HG02623 (cell line): ENCODE measurements at regions not wholly inside any gene's neighbourhood (a gene's known extent, or its start where the extent isn't known, plus 50 kb on each side); places are given as distances from the start of the nearest gene placed in this dataset.

ENCODE experiments used
- ATAC-seq: cut with Tn5 transposase; IDR thresholded peaks from one replicate; pipeline ENCODE4 v1.9.1; 2021; ENCODE audit warnings: moderate library complexity; ENCODE audit not compliant: unreplicated experiment

GRCh38 chr5:6274846-6275543 is 103.4 kb downstream of the MED10 start:
- ATAC-seq = no peak

- ATAC-seq = no peak
Measured at GRCh38 chr5:6273749-6274148, 104.6 kb downstream of the MED10 start.

GRCh38 chr5:6273090-6273735 is 105.1 kb downstream of the MED10 start:
- ATAC-seq = peak; percentile 57

- no peak for ATAC-seq
Measured at GRCh38 chr5:6269925-6270324, 108.4 kb downstream of the MED10 start.

GRCh38 chr5:6266671-6267197 is 111.6 kb downstream of the MED10 start:
- ATAC-seq = no peak

GRCh38 chr5:6264394-6264793 is 114.0 kb downstream of the MED10 start:
- no peak for ATAC-seq

GRCh38 chr5:6262651-6263363 is 115.5 kb downstream of the MED10 start:
- no peak for ATAC-seq

- ATAC-seq = no peak
Measured at GRCh38 chr5:6261668-6262067, 116.7 kb downstream of the MED10 start.

GRCh38 chr5:6261256-6261655 is 117.1 kb downstream of the MED10 start:
- no peak for ATAC-seq

- no peak for ATAC-seq
Measured at GRCh38 chr5:6260846-6261245, 117.5 kb downstream of the MED10 start.

GRCh38 chr5:6256901-6257300 is 121.4 kb downstream of the MED10 start:
- no peak for ATAC-seq

GRCh38 chr5:6255956-6256355 is 122.4 kb downstream of the MED10 start:
- ATAC-seq = no peak

- ATAC-seq = no peak
Measured at GRCh38 chr5:6253846-6254245, 124.5 kb downstream of the MED10 start.

GRCh38 chr5:6253281-6253680 is 125.1 kb downstream of the MED10 start:
- ATAC-seq = no peak

- ATAC-seq = no peak
Measured at GRCh38 chr5:6252581-6252980, 125.8 kb downstream of the MED10 start.

- no peak for ATAC-seq
Measured at GRCh38 chr5:6251565-6252102, 126.7 kb downstream of the MED10 start.

GRCh38 chr5:6250121-6250520 is 128.2 kb downstream of the MED10 start:
- ATAC-seq = no peak

GRCh38 chr5:6248132-6248531 is 130.2 kb downstream of the MED10 start:
- no peak for ATAC-seq

GRCh38 chr5:6246820-6247437 is 131.4 kb downstream of the MED10 start:
- no peak for ATAC-seq

GRCh38 chr5:6244339-6244714 is 134.0 kb downstream of the MED10 start:
- ATAC-seq = no peak

- no peak for ATAC-seq
Measured at GRCh38 chr5:6243706-6244338, 134.5 kb downstream of the MED10 start.
